Endothelial cell (in vitro differentiated cells): ENCODE measurements at regions not wholly inside any gene's neighbourhood (a gene's known extent, or its start where the extent isn't known, plus 50 kb on each side); places are given as distances from the start of the nearest gene placed in this dataset.

Experiments used
- DNase-seq: peaks from one replicate; pipeline ENCODE4 v3.0.0; 2021; ENCODE audit warnings: low spot score
- H3K27ac Mint-ChIP-seq: one replicate; pipeline ENCODE4 v1.8.0; 2021; ENCODE audit warnings: mixed read lengths, inconsistent platforms; ENCODE audit not compliant: unreplicated experiment
- H3K27me3 Mint-ChIP-seq: one replicate; pipeline ENCODE4 v1.8.0; 2021; ENCODE audit warnings: mild to moderate bottlenecking, moderate library complexity, mixed read lengths, inconsistent platforms; ENCODE audit not compliant: unreplicated experiment
- H3K36me3 Mint-ChIP-seq: one replicate; pipeline ENCODE4 v1.8.0; 2021; ENCODE audit warnings: mild to moderate bottlenecking, low read depth, mixed read lengths, inconsistent platforms; ENCODE audit not compliant: unreplicated experiment
- H3K4me1 Mint-ChIP-seq: one replicate; pipeline ENCODE4 v1.8.0; 2021; ENCODE audit warnings: mild to moderate bottlenecking, mixed read lengths, inconsistent platforms; ENCODE audit not compliant: unreplicated experiment
- H3K4me3 Mint-ChIP-seq: one replicate; pipeline ENCODE4 v1.8.0; 2021; ENCODE audit warnings: mild to moderate bottlenecking, mixed read lengths, inconsistent platforms; ENCODE audit not compliant: unreplicated experiment
- H3K9me3 Mint-ChIP-seq: one replicate; pipeline ENCODE4 v1.8.0; 2021; ENCODE audit warnings: mixed read lengths, inconsistent platforms; ENCODE audit not compliant: unreplicated experiment
- CTCF ChIP-seq: fragments of 200-600 bp; sonication (generic); IDR thresholded peaks from one replicate; pipeline ENCODE4 v1.5.0; 2021; ENCODE audit warnings: antibody characterized with exemption; ENCODE audit not compliant: unreplicated experiment

- Mint-ChIP-seq H3K9me3 (no peaks in the 10 kb centered on the region), H3K4me1 (no peaks in the 10 kb centered on the region), H3K27ac (no peak overlapping the region), H3K36me3 (no peaks in the 10 kb centered on the region), H3K4me3 (no peak overlapping the region), H3K27me3 (no peaks in the 10 kb centered on the region)
- TF ChIP-seq CTCF, result no peak
- DNase-seq, result no peak
Measured at GRCh38 chr16:64808474-64808873, 313.4 kb downstream of the CDH11 start.

GRCh38 chr16:64791756-64792155 lies 330.1 kb downstream of the CDH11 start:
- H3K4me1 Mint-ChIP-seq, result no peaks in the 10 kb centered on the region
- no peaks in the 10 kb centered on the region for H3K9me3 Mint-ChIP-seq
- no peak for TF ChIP-seq CTCF
- DNase-seq, result no peak
- H3K4me3 Mint-ChIP-seq, result no peak overlapping the region
- H3K27ac Mint-ChIP-seq, result no peak overlapping the region
- no peaks in the 10 kb centered on the region for H3K36me3 Mint-ChIP-seq
- H3K27me3 Mint-ChIP-seq, result no peaks in the 10 kb centered on the region

- no peak overlapping the region for H3K27ac Mint-ChIP-seq
- no peaks in the 10 kb centered on the region for H3K27me3 Mint-ChIP-seq
- no peak for DNase-seq
- no peak overlapping the region for H3K4me3 Mint-ChIP-seq
- H3K9me3 Mint-ChIP-seq, result no peaks in the 10 kb centered on the region
- no peaks in the 10 kb centered on the region for H3K4me1 Mint-ChIP-seq
- no peaks in the 10 kb centered on the region for H3K36me3 Mint-ChIP-seq
- no peak for TF ChIP-seq CTCF
Measured at GRCh38 chr16:64784635-64785034, 337.2 kb downstream of the CDH11 start.

- H3K27me3 Mint-ChIP-seq, result no peaks in the 10 kb centered on the region
- no peak for TF ChIP-seq CTCF
- no peaks in the 10 kb centered on the region for H3K36me3 Mint-ChIP-seq
- no peak overlapping the region for H3K4me3 Mint-ChIP-seq
- H3K4me1 Mint-ChIP-seq, result no peaks in the 10 kb centered on the region
- no peaks in the 10 kb centered on the region for H3K9me3 Mint-ChIP-seq
- DNase-seq, result no peak
- H3K27ac Mint-ChIP-seq, result no peak overlapping the region
Measured at GRCh38 chr16:64782484-64782883, 339.4 kb downstream of the CDH11 start.

GRCh38 chr16:64780445-64780844 lies 341.4 kb downstream of the CDH11 start:
- no peaks in the 10 kb centered on the region for H3K36me3 Mint-ChIP-seq
- no peak for TF ChIP-seq CTCF
- H3K27me3 Mint-ChIP-seq, result no peaks in the 10 kb centered on the region
- no peak overlapping the region for H3K4me3 Mint-ChIP-seq
- no peak overlapping the region for H3K27ac Mint-ChIP-seq
- no peak for DNase-seq
- no peaks in the 10 kb centered on the region for H3K4me1 Mint-ChIP-seq
- no peaks in the 10 kb centered on the region for H3K9me3 Mint-ChIP-seq
